Adrenal gland (tissue), 9 donors: ENCODE measurements at regions not wholly inside any gene's neighbourhood (a gene's known extent, or its start where the extent isn't known, plus 50 kb on each side); places are given as distances from the start of the nearest gene placed in this dataset.

Experiments
- DNase-seq, 7 donors: peaks; one replicate each; pipeline ENCODE4 v3.0.0-alpha.2; 2019 to 2020
- H3K27ac ChIP-seq, 5 donors: fragments of 200-600 bp; sonication (generic) in 4 of 5; 1 replicate in 3 of 5; 2 replicates in 2 of 5; pipeline versions ENCODE4 v1.5.1 to v1.8.0; 2016 to 2020; ENCODE audit warnings: mild to moderate bottlenecking in 1 of 5
- H3K27me3 ChIP-seq: fragments of 200-600 bp; 2 replicates; pipeline ENCODE4 v1.8.0; 2021
- H3K36me3 ChIP-seq, 2 donors: fragments of 200-600 bp; replicated peaks in 1 of 2; 1 replicate in 1 of 2; 2 replicates in 1 of 2; pipeline versions ENCODE4 v1.5.1 to v1.8.0; 2018 to 2022
- H3K4me1 ChIP-seq, 2 donors: fragments of 200-600 bp; replicated peaks in 1 of 2; 1 replicate in 1 of 2; 2 replicates in 1 of 2; pipeline versions ENCODE4 v1.5.1 to v1.8.0; 2018 to 2021
- H3K4me3 ChIP-seq, 4 donors: fragments of 200-600 bp; sonication (generic) in 3 of 4; one replicate each; pipeline ENCODE4 v1.5.1; 2016 to 2018
- H3K9me3 ChIP-seq, 3 donors: fragments of 200-600 bp; sonication (generic) in 1 of 3; replicated peaks in 1 of 3; 1 replicate in 2 of 3; 2 replicates in 1 of 3; pipeline versions ENCODE4 v1.5.1 to v1.8.0; 2016 to 2021
- POLR2A ChIP-seq, 2 donors: fragments of 450-650 bp; IDR thresholded peaks; one replicate each; pipeline ENCODE4 v1.6.1; 2017; ENCODE audit warnings: antibody characterized with exemption in 2 of 2, mild to moderate bottlenecking in 2 of 2, moderate library complexity in 1 of 2
- WGBS, 4 donors: extraction: QIAGEN DNeasy Blood & Tissue Kit in 2 of 4; methylation state at CpG; one replicate each; pipeline versions ENCODE4 v1.1.5 to v1.1.7; 2013 to 2017; 5-methylcytosine and 5-hydroxymethylcytosine counted together
- intact Hi-C, 2 donors: fragments of 100-400 bp; cut with DNase I; formaldehyde crosslinking; loops; one replicate each; pipeline versions ENCODE4 v1.14.1 to v1.15.0; 2022 to 2023
- TF ChIP-seq, protein P1 (sequence below), 6 experiments: fragments of 450-650 bp in 4 of 6; fragments of 200-600 bp in 2 of 6; sonication (generic) in 1 of 6; IDR thresholded peaks; 1 replicate in 5 of 6; 2 replicates in 1 of 6; pipeline versions ENCODE4 v1.5.1 to v1.8.0; 2016 to 2021; ENCODE audit warnings: antibody characterized with exemption in 6 of 6, mild to moderate bottlenecking in 2 of 6, moderate library complexity in 1 of 6
- donor health status: healthy with polysubstance abuse.
- donor health status: Bipolar disorder and iron deficiency.
- donor health status: DM: yes; HTN: yes; CAD: no.
- donor health status: DM: no; HTN: no; CAD: no.
- donor health status: DM: no; HTN: no; CAD: no.

DNA sequence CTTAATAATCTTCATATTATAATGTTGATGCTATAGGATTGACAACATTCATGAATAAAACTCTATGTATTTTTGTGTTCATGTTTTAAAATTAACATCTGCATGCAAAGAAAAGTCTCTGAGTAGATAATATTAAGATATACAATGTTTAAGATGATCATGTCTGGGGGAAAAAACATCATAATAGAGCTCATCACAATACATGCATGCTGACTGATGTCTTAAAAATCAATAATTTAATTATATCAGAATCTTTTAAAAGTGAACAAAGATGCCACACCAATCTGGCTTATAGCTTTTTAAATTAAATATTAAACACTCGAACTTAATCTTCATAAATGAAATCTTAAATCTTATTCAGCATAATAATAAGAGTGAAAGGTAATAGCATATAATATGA, 933.9 kb upstream of the MIR17HG start:
- Histone ChIP-seq H3K36me3 (no peaks in the 10 kb centered on the region), H3K27me3 (no peaks in the 10 kb centered on the region), H3K9me3 (no peaks in the 10 kb centered on the region), H3K4me1 (no peaks in the 10 kb centered on the region), H3K4me3 (no peak overlapping the region), H3K27ac (no peak overlapping the region)
- 0% methylated on average over 1 of the region's 1 CpG for WGBS, 4 donors
- TF ChIP-seq POLR2A (IDR thresholded peaks at IDR 0.05), result no peak
- TF ChIP-seq, protein P1, sequence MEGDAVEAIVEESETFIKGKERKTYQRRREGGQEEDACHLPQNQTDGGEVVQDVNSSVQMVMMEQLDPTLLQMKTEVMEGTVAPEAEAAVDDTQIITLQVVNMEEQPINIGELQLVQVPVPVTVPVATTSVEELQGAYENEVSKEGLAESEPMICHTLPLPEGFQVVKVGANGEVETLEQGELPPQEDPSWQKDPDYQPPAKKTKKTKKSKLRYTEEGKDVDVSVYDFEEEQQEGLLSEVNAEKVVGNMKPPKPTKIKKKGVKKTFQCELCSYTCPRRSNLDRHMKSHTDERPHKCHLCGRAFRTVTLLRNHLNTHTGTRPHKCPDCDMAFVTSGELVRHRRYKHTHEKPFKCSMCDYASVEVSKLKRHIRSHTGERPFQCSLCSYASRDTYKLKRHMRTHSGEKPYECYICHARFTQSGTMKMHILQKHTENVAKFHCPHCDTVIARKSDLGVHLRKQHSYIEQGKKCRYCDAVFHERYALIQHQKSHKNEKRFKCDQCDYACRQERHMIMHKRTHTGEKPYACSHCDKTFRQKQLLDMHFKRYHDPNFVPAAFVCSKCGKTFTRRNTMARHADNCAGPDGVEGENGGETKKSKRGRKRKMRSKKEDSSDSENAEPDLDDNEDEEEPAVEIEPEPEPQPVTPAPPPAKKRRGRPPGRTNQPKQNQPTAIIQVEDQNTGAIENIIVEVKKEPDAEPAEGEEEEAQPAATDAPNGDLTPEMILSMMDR (IDR thresholded peaks at IDR 0.05), result no peak
- no peak for DNase-seq
- intact Hi-C loops, result no loop called here

DNA sequence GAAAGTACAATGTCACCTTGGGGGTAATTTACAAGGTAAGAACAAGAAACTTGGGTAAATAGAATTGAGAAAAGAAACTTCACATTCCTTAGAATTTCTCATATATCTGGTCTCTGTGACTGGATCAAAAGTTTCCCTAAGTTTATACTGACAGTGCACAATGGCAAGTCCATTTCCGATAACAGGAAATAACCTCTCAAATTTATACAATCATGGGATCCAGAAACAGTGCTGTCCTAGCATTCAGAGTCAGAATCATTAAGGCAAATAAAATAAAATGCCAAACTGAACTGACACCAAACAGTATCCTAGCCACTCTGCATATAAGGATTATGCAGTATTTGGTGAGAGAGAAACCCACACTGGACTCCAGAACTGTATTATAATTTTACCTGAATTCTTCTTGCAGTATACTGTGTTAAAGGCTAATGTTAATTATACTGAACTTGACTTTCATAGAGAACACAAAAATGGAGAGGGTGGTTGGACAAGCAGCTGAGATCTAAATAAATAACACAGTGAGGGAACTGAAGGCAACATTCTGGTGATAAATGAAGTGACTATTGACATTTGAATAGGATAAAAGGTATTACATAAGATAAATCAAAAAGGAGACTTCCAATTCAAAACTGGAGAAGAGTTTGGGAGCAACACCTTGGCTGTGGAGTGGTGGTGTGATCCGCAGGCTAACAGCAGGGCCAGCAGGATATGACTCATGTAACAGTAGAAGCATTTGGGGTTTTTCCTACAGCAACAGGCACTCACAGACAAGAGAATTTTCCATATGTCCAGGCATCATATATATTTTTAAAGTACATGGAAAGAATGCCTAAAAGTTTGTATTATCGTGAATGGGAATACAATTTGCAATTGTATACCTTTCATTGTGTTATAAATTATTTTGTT, 932.5 kb upstream of the MIR17HG start:
- Histone ChIP-seq H3K4me3 (no peak overlapping the region), H3K36me3 (no peaks in the 10 kb centered on the region), H3K4me1 (no peaks in the 10 kb centered on the region), H3K9me3 (no peaks in the 10 kb centered on the region), H3K27me3 (no peaks in the 10 kb centered on the region), H3K27ac (no peak overlapping the region)
- 72 to 86% (median 75%) methylated on average over 3 of the region's 3 CpGs for WGBS, 4 donors
- no peak for DNase-seq
- TF ChIP-seq, protein P1 (IDR thresholded peaks at IDR 0.05), result no peak
- no peak for TF ChIP-seq POLR2A (IDR thresholded peaks at IDR 0.05)
- intact Hi-C loops, result no loop called here

DNA sequence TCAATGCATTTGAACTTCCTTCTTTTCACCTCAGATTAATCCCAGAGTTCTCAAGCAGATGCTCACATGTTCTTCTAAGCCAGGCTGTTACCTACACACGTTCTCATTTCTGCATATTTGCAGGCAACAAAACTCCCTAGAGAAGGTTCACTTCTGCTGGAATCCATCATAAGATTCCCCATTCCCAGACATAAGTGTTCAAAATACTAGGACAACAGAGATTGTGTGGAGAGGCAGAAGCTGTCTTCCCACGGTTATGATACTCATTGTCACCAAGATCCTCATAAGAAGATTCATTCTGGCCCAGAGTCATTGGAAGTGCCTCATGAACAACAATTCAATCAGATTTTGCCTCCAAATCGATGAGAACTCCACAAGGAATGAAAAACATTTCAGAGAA, 931.6 kb upstream of the MIR17HG start:
- Histone ChIP-seq H3K27me3 (no peaks in the 10 kb centered on the region), H3K27ac (no peak overlapping the region), H3K4me3 (no peak overlapping the region), H3K9me3 (no peaks in the 10 kb centered on the region), H3K4me1 (no peaks in the 10 kb centered on the region), H3K36me3 (no peaks in the 10 kb centered on the region)
- 65 to 82% (median 74%) methylated on average over 3 of the region's 3 CpGs for WGBS, 4 donors
- no peak for DNase-seq
- TF ChIP-seq, protein P1 (IDR thresholded peaks at IDR 0.05), result no peak
- TF ChIP-seq POLR2A (IDR thresholded peaks at IDR 0.05), result no peak
- intact Hi-C loops, result no loop called here

DNA sequence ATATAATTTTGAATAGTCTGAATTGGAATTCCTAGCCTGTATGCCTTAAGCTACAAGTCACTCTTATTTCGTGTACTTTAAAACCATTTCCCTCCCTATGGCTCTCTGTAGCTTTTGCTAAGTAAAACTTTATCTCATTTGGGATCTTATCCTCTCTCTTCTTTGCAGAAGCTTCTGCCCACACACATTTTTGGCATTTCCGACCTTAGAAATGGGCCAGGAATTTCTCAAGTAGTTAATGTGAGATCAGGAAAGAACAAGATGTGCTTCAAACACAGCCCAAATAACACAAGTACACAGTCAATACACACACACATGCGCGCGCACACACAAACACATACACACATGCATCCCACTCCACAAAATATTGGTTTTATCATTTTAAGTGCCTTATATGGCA, 931.0 kb upstream of the MIR17HG start:
- Histone ChIP-seq H3K27me3 (no peaks in the 10 kb centered on the region), H3K36me3 (no peaks in the 10 kb centered on the region), H3K9me3 (no peaks in the 10 kb centered on the region), H3K4me3 (no peak overlapping the region), H3K27ac (no peak overlapping the region), H3K4me1 (no peaks in the 10 kb centered on the region)
- DNase-seq, result no peak
- intact Hi-C loops, result no loop called here
- TF ChIP-seq POLR2A (IDR thresholded peaks at IDR 0.05), result no peak
- 68 to 80% (median 76%) methylated on average over 5 of the region's 5 CpGs for WGBS, 4 donors

DNA sequence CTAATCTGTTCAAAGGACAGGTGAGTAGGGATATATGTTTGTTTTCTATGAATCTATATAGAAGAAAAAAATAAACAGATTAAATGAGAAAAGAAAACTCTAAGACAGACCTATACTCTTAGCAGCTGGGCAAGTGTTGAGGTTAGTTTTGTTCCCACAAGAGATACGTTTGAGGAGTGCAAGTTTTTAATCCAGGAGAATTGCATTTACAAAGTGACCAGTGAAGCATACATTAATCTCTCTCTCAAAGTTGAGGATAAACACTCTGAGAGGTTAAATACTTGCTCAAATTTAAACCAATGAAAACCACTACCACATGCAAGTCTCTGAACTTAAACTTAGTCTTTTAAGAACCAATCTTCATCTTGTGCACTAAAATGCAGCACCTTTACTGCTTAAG, 930.5 kb upstream of the MIR17HG start:
- no peak for TF ChIP-seq POLR2A (IDR thresholded peaks at IDR 0.05)
- TF ChIP-seq, protein P1 (IDR thresholded peaks at IDR 0.05), result no peak
- intact Hi-C loops, result no loop called here
- no peak for DNase-seq
- H3K27ac ChIP-seq, result no peak overlapping the region
- no peak overlapping the region for H3K4me3 ChIP-seq
- H3K9me3 ChIP-seq, result no peaks in the 10 kb centered on the region
- WGBS, 4 donors, result 66 to 92% (median 80%) methylated on average over 1 of the region's 1 CpG
- H3K36me3 ChIP-seq, result no peaks in the 10 kb centered on the region
- no peaks in the 10 kb centered on the region for H3K4me1 ChIP-seq
- no peaks in the 10 kb centered on the region for H3K27me3 ChIP-seq
